Panc1 (cell line): ENCODE measurements at regions not wholly inside any gene's neighbourhood (a gene's known extent, or its start where the extent isn't known, plus 50 kb on each side); places are given as distances from the start of the nearest gene placed in this dataset.

Source experiments
- ATAC-seq: fragments of 200-7000 bp; cut with Tn5 transposase; 2 replicates; pipeline ENCODE4 v1.9.1; 2020; ENCODE audit warnings: mild to moderate bottlenecking, moderate library complexity
- BruUV-seq: library from RNA; stranded (reverse); fragments of 400-500 nt; replicated peaks from 2 replicates; lab custom pipeline; 2021; lab: Mats Ljungman, UMichigan
- CTCF ChIA-PET: fragments of 300-600 bp; sonication (Branson Sonifier 250); formaldehyde crosslinking; loops from one replicate; lab custom pipeline; 2022; ENCODE audit warnings: antibody characterized with exemption; lab: Charles Lee
- POLR2A ChIA-PET: fragments of 300-600 bp; sonication (Branson Sonifier 250); formaldehyde crosslinking; loops from one replicate; lab custom pipeline; 2022; ENCODE audit warnings: antibody characterized with exemption; lab: Charles Lee
- DNase-seq: peaks from one replicate; pipeline ENCODE4 v3.0.0-alpha.2; 2010; ENCODE audit warnings: low read depth, low spot score
- H3K27ac ChIP-seq: 2 replicates; pipeline ENCODE4 v1.5.1; 2011; ENCODE audit warnings: mild to moderate bottlenecking, low read length, inconsistent platforms
- H3K27me3 ChIP-seq: fragments of 200-500 bp; sonication (Bioruptor generic); 2 replicates; pipeline ENCODE4 v1.6.0; 2014; ENCODE audit warnings: low read length, inconsistent platforms; ENCODE audit not compliant: control insufficient read depth, insufficient read depth
- H3K36me3 ChIP-seq: fragments of 200-500 bp; sonication (Bioruptor generic); 2 replicates; pipeline ENCODE4 v1.5.1; 2014; ENCODE audit warnings: inconsistent platforms, mild to moderate bottlenecking, low read length, moderate library complexity; ENCODE audit not compliant: control insufficient read depth, insufficient read depth
- H3K4me1 ChIP-seq: 2 replicates; pipeline ENCODE4 v1.5.1; 2011; ENCODE audit warnings: inconsistent platforms, mild to moderate bottlenecking, low read length, moderate library complexity; ENCODE audit not compliant: control insufficient read depth, insufficient read depth
- H3K4me3 ChIP-seq, 2 experiments: 2 replicates each; pipeline ENCODE4 v1.5.1; 2011 to 2012; ENCODE audit warnings: low read depth in 2 of 2, low read length in 2 of 2, mild to moderate bottlenecking in 2 of 2, inconsistent platforms in 1 of 2, moderate library complexity in 1 of 2
- H3K9me3 ChIP-seq: fragments of 200-500 bp; sonication (Bioruptor generic); 2 replicates; pipeline ENCODE4 v1.5.1; 2014; ENCODE audit warnings: low read depth, mild to moderate bottlenecking, inconsistent platforms, low read length, moderate library complexity; ENCODE audit not compliant: control insufficient read depth, insufficient read depth
- CTCF ChIP-seq: fragments of 450-650 bp; IDR thresholded peaks from 2 replicates; pipeline ENCODE4 v1.5.1; 2017; ENCODE audit warnings: mild to moderate bottlenecking
- POLR2AphosphoS5 ChIP-seq: IDR thresholded peaks from 2 replicates; pipeline ENCODE4 v1.6.1; 2012; ENCODE audit warnings: mild to moderate bottlenecking, low read depth, low read length, moderate library complexity
- REST ChIP-seq, 2 experiments: IDR thresholded peaks; 2 replicates each; pipeline ENCODE4 v1.6.1; 2011 to 2012; ENCODE audit warnings: low read depth in 2 of 2, control low read depth in 1 of 2, low read length in 1 of 2, mild to moderate bottlenecking in 1 of 2, moderate library complexity in 1 of 2; ENCODE audit not compliant: insufficient read depth in 1 of 2
- SIN3A ChIP-seq: IDR thresholded peaks from 2 replicates; pipeline ENCODE4 v1.6.1; 2012; ENCODE audit warnings: low read depth, mild to moderate bottlenecking, low read length, moderate library complexity, borderline replicate concordance; ENCODE audit not compliant: insufficient read depth
- TCF7L2 ChIP-seq: IDR thresholded peaks from 2 replicates; pipeline ENCODE4 v1.6.1; 2011; ENCODE audit warnings: mild to moderate bottlenecking, low read depth, low read length, inconsistent platforms
- in situ Hi-C: cut with HindIII; loops from 2 replicates; pipeline ENCODE4 v1.10.0; 2016; ENCODE audit warnings: low sequenced_read_pairs, low pct_unique_long_range_greater_than_20kb
- intact Hi-C: fragments of 100-400 bp; cut with micrococcal nuclease; formaldehyde crosslinking; loops from one replicate; pipeline ENCODE4 v1.10.0; 2022; ENCODE audit not compliant: unreplicated experiment

- Histone ChIP-seq H3K4me1 (no peaks in the 10 kb centered on the region; the same call in 1 of the 2 replicates), H3K27me3 (no peaks in the 10 kb centered on the region), H3K36me3 (no peaks in the 10 kb centered on the region), H3K27ac (no peak overlapping the region), H3K9me3 (no peaks in the 10 kb centered on the region), H3K4me3 (no peak overlapping the region)
- TF ChIP-seq CTCF: no peak
- CTCF ChIA-PET: no interaction called here
- in situ Hi-C loops: no loop called here
- POLR2A ChIA-PET: no interaction called here
- DNase-seq: no peak
- intact Hi-C loops: no loop called here
- ATAC-seq: no peak
- BruUV-seq: no TSS peak
These were observed 148.1 kb downstream of the SLC4A3 start for GRCh38 chr2:219775506-219775905.

- CTCF ChIA-PET: no interaction called here
- H3K27ac ChIP-seq: no peak overlapping the region
- TF ChIP-seq SIN3A (no peak), REST (IDR thresholded peaks at IDR 0.05; ENCODE audit: insufficient read depth in 1 of 2, low read depth in 2 of 2, low read length in 1 of 2) (no peak), POLR2AphosphoS5 (no peak), TCF7L2 (no peak), CTCF (no peak)
- in situ Hi-C loops (no loop called here), intact Hi-C loops (no loop called here)
- H3K9me3 ChIP-seq: no peaks in the 10 kb centered on the region
- H3K4me3 ChIP-seq: no peak overlapping the region
- no peaks in the 10 kb centered on the region for H3K36me3 ChIP-seq
- no peaks in the 10 kb centered on the region for H3K27me3 ChIP-seq
- DNase-seq (no peak), ATAC-seq (no peak)
- BruUV-seq: no TSS peak
- H3K4me1 ChIP-seq: no peaks in the 10 kb centered on the region; the same call in 1 of the 2 replicates
- POLR2A ChIA-PET: no interaction called here
These were observed 150.0 kb downstream of the SLC4A3 start for GRCh38 chr2:219777388-219777787.

- Histone ChIP-seq H3K4me1 (no peaks in the 10 kb centered on the region), H3K4me3 (no peak overlapping the region), H3K27ac (no peak overlapping the region), H3K9me3 (no peaks in the 10 kb centered on the region), H3K36me3 (no peaks in the 10 kb centered on the region), H3K27me3 (no peaks in the 10 kb centered on the region)
- DNase-seq: no peak
- no peak for ATAC-seq
- TF ChIP-seq CTCF: no peak
- no peak for TF ChIP-seq SIN3A
- TF ChIP-seq TCF7L2: no peak
- no peak for TF ChIP-seq POLR2AphosphoS5
- no peak for TF ChIP-seq REST (IDR thresholded peaks at IDR 0.05; ENCODE audit: insufficient read depth in 1 of 2, low read depth in 2 of 2, low read length in 1 of 2)
- POLR2A ChIA-PET: no interaction called here
- intact Hi-C loops (no loop called here), in situ Hi-C loops (no loop called here)
- BruUV-seq: no TSS peak
- CTCF ChIA-PET: no interaction called here
These were observed 150.8 kb downstream of the SLC4A3 start for GRCh38 chr2:219778189-219778588.
